ENCODE measurements at regions not wholly inside any gene's neighbourhood (a gene's known extent, or its start where the extent isn't known, plus 50 kb on each side); places are given as distances from the start of the nearest gene placed in this dataset.
"Not testable (repeated sequence)": the region's sequence is repeated elsewhere in the genome, so short reads cannot be mapped to it uniquely, and the experiment has no call there.

- DNase-seq: not testable (repeated sequence)
Observed at GRCh38 chr1:143839182-143839581, 132.6 kb downstream of the FAM72C start.

- not testable (repeated sequence) for DNase-seq
Observed at GRCh38 chr1:143838598-143838929, 133.2 kb downstream of the FAM72C start.

GRCh38 chr1:143837924-143838597 lies 133.7 kb downstream of the FAM72C start:
- DNase-seq: not testable (repeated sequence)

GRCh38 chr1:143833376-143833775 lies 138.4 kb downstream of the FAM72C start:
- DNase-seq: not testable (repeated sequence)

GRCh38 chr1:143832379-143832716 lies 139.4 kb downstream of the FAM72C start:
- DNase-seq: not testable (repeated sequence)

GRCh38 chr1:143831479-143832378 lies 140.1 kb downstream of the FAM72C start:
- not testable (repeated sequence) for DNase-seq

- not testable (repeated sequence) for DNase-seq
Observed at GRCh38 chr1:143826162-143826561, 145.6 kb downstream of the FAM72C start.

GRCh38 chr1:143824266-143824665 lies 147.5 kb downstream of the FAM72C start:
- not testable (repeated sequence) for DNase-seq

GRCh38 chr1:143820058-143820457 lies 151.7 kb downstream of the FAM72C start:
- not testable (repeated sequence) for DNase-seq

GRCh38 chr1:143816369-143816768 lies 155.4 kb downstream of the FAM72C start:
- not testable (repeated sequence) for DNase-seq

- DNase-seq: not testable (repeated sequence)
Observed at GRCh38 chr1:143805374-143805773, 166.4 kb downstream of the FAM72C start.

GRCh38 chr1:143804707-143805356 lies 167.0 kb downstream of the FAM72C start:
- not testable (repeated sequence) for DNase-seq

- not testable (repeated sequence) for DNase-seq
Observed at GRCh38 chr1:143803927-143804411, 167.8 kb downstream of the FAM72C start.

- DNase-seq: not testable (repeated sequence)
Observed at GRCh38 chr1:143803095-143803494, 168.7 kb downstream of the FAM72C start.

- DNase-seq: not testable (repeated sequence)
Observed at GRCh38 chr1:143799568-143800187, 172.1 kb downstream of the FAM72C start.

GRCh38 chr1:143796369-143796768 lies 175.4 kb downstream of the FAM72C start:
- not testable (repeated sequence) for DNase-seq

GRCh38 chr1:143792047-143792937 lies 179.5 kb downstream of the FAM72C start:
- not testable (repeated sequence) for DNase-seq

- DNase-seq: not testable (repeated sequence)
Observed at GRCh38 chr1:143786381-143786780, 185.4 kb downstream of the FAM72C start.

GRCh38 chr1:143785883-143786282 lies 185.9 kb downstream of the FAM72C start:
- not testable (repeated sequence) for DNase-seq

- not testable (repeated sequence) for DNase-seq
Observed at GRCh38 chr1:143784239-143784882, 187.4 kb downstream of the FAM72C start.

- DNase-seq: not testable (repeated sequence)
Observed at GRCh38 chr1:143778178-143778577, 193.6 kb downstream of the FAM72C start.

Measured in NCI-H2171 treated with DMSO at 0.1 percent for 48 hours (cell line).